ENCODE measurements at regions not wholly inside any gene's neighbourhood (a gene's known extent, or its start where the extent isn't known, plus 50 kb on each side); places are given as distances from the start of the nearest gene placed in this dataset.

- no peaks in the 10 kb centered on the region for H3K36me3 ChIP-seq
- DNase-seq = no peak
- H3K4me3 ChIP-seq = no peak overlapping the region
- H3K9me3 ChIP-seq = no peaks in the 10 kb centered on the region
- intact Hi-C loops (cut with DNase I; ENCODE audit: low total_unique reads) = no loop called here
- no peaks in the 10 kb centered on the region for H3K27me3 ChIP-seq
- H3K27ac ChIP-seq = no peak overlapping the region
- H3K4me1 ChIP-seq = no peaks in the 10 kb centered on the region
- TF ChIP-seq, protein P1, sequence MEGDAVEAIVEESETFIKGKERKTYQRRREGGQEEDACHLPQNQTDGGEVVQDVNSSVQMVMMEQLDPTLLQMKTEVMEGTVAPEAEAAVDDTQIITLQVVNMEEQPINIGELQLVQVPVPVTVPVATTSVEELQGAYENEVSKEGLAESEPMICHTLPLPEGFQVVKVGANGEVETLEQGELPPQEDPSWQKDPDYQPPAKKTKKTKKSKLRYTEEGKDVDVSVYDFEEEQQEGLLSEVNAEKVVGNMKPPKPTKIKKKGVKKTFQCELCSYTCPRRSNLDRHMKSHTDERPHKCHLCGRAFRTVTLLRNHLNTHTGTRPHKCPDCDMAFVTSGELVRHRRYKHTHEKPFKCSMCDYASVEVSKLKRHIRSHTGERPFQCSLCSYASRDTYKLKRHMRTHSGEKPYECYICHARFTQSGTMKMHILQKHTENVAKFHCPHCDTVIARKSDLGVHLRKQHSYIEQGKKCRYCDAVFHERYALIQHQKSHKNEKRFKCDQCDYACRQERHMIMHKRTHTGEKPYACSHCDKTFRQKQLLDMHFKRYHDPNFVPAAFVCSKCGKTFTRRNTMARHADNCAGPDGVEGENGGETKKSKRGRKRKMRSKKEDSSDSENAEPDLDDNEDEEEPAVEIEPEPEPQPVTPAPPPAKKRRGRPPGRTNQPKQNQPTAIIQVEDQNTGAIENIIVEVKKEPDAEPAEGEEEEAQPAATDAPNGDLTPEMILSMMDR (IDR thresholded peaks at IDR 0.05) = no peak
Observed at GRCh38 chr6:87793315-87793714, 91.3 kb upstream of the AKIRIN2 start.

- TF ChIP-seq, protein P1 (IDR thresholded peaks at IDR 0.05) = no peak
- Histone ChIP-seq H3K4me1 (no peaks in the 10 kb centered on the region), H3K9me3 (no peaks in the 10 kb centered on the region), H3K36me3 (no peaks in the 10 kb centered on the region), H3K27me3 (no peaks in the 10 kb centered on the region), H3K4me3 (no peak overlapping the region), H3K27ac (no peak overlapping the region)
- intact Hi-C loops (cut with DNase I; ENCODE audit: low total_unique reads) = no loop called here
- DNase-seq = no peak
Observed at GRCh38 chr6:87791982-87792381, 89.9 kb upstream of the AKIRIN2 start.

- Histone ChIP-seq H3K4me3 (no peak overlapping the region), H3K27me3 (no peaks in the 10 kb centered on the region), H3K27ac (no peak overlapping the region), H3K9me3 (no peaks in the 10 kb centered on the region), H3K4me1 (no peaks in the 10 kb centered on the region), H3K36me3 (no peaks in the 10 kb centered on the region)
- no peak for DNase-seq
- intact Hi-C loops (cut with DNase I; ENCODE audit: low total_unique reads) = no loop called here
- TF ChIP-seq, protein P1 (IDR thresholded peaks at IDR 0.05) = no peak
Observed at GRCh38 chr6:87791485-87791884, 89.5 kb upstream of the AKIRIN2 start.

- Histone ChIP-seq H3K27me3 (no peaks in the 10 kb centered on the region), H3K36me3 (no peaks in the 10 kb centered on the region), H3K9me3 (no peaks in the 10 kb centered on the region), H3K4me1 (no peaks in the 10 kb centered on the region), H3K27ac (no peak overlapping the region), H3K4me3 (no peak overlapping the region)
- intact Hi-C loops (cut with DNase I; ENCODE audit: low total_unique reads) = no loop called here
- TF ChIP-seq, protein P1 (IDR thresholded peaks at IDR 0.05) = no peak
- DNase-seq = no peak
Observed at GRCh38 chr6:87791029-87791428, 89.0 kb upstream of the AKIRIN2 start.

- Histone ChIP-seq H3K27me3 (no peaks in the 10 kb centered on the region), H3K4me3 (no peak overlapping the region), H3K9me3 (no peaks in the 10 kb centered on the region), H3K27ac (no peak overlapping the region), H3K4me1 (no peaks in the 10 kb centered on the region), H3K36me3 (no peaks in the 10 kb centered on the region)
- no peak for DNase-seq
- intact Hi-C loops (cut with DNase I; ENCODE audit: low total_unique reads) = no loop called here
- TF ChIP-seq, protein P1 (IDR thresholded peaks at IDR 0.05) = no peak
Observed at GRCh38 chr6:87789900-87790290, 87.9 kb upstream of the AKIRIN2 start.

GRCh38 chr6:87789198-87789899 is 87.3 kb upstream of the AKIRIN2 start:
- intact Hi-C loops (cut with DNase I; ENCODE audit: low total_unique reads) = no loop called here
- Histone ChIP-seq H3K4me3 (no peak overlapping the region), H3K4me1 (no peaks in the 10 kb centered on the region), H3K27me3 (no peaks in the 10 kb centered on the region), H3K36me3 (no peaks in the 10 kb centered on the region), H3K9me3 (no peaks in the 10 kb centered on the region), H3K27ac (no peak overlapping the region)
- TF ChIP-seq, protein P1 (IDR thresholded peaks at IDR 0.05) = no peak
- DNase-seq = peak in 1 of 2 donors; percentile 35
